Keratinocyte (primary cell): ENCODE measurements at regions not wholly inside any gene's neighbourhood (a gene's known extent, or its start where the extent isn't known, plus 50 kb on each side); places are given as distances from the start of the nearest gene placed in this dataset.
A peak's percentile ranks its signal among the peaks of the same experiment; 100 is the strongest.

ENCODE experiments used
- DNase-seq: peaks from one replicate; pipeline ENCODE4 v3.0.0-alpha.2; 2011; ENCODE audit warnings: low read depth, missing footprints, low spot score
- FAIRE-seq: peaks from 2 replicates; lab custom pipeline; 2011; peaks lifted over from hg19 to GRCh38; lab: Jason Lieb, UNC
- H2AFZ ChIP-seq: 2 replicates; pipeline ENCODE4 v1.6.0; 2012; ENCODE audit warnings: low read length, control low read depth, inconsistent platforms; ENCODE audit not compliant: control insufficient read depth
- H3K27ac ChIP-seq: 2 replicates; pipeline ENCODE4 v1.5.1; 2011; ENCODE audit warnings: low read length; ENCODE audit not compliant: control insufficient read depth, insufficient read depth
- H3K27me3 ChIP-seq: 3 replicates; pipeline ENCODE4 v1.6.0; 2011; ENCODE audit warnings: low read length; ENCODE audit not compliant: control insufficient read depth, insufficient read depth; ENCODE audit errors: extremely low read depth
- H3K36me3 ChIP-seq, 2 experiments: 2 replicates in 1 of 2; 3 replicates in 1 of 2; pipeline ENCODE4 v1.5.1; 2011; ENCODE audit warnings: low read length in 2 of 2, mild to moderate bottlenecking in 1 of 2; ENCODE audit not compliant: control insufficient read depth in 2 of 2, insufficient read depth in 2 of 2; ENCODE audit errors: extremely low read depth in 1 of 2
- H3K4me1 ChIP-seq: 3 replicates; pipeline ENCODE4 v1.5.1; 2011; ENCODE audit warnings: low read length; ENCODE audit not compliant: control insufficient read depth, insufficient read depth; ENCODE audit errors: extremely low read depth
- H3K4me2 ChIP-seq: 3 replicates; pipeline ENCODE4 v1.6.0; 2011; ENCODE audit warnings: low read depth, low read length; ENCODE audit not compliant: control insufficient read depth, insufficient read depth; ENCODE audit errors: extremely low read depth
- H3K4me3 ChIP-seq, 3 experiments: fragments of 200-600 bp in 1 of 3; sonication (generic) in 1 of 3; 2 replicates in 2 of 3; 3 replicates in 1 of 3; pipeline ENCODE4 v1.5.1; 2011 to 2016; ENCODE audit warnings: low read length in 3 of 3, mild to moderate bottlenecking in 3 of 3, control low read depth in 2 of 3, inconsistent platforms in 1 of 3, low read depth in 1 of 3, mixed read lengths in 1 of 3, mixed run types in 1 of 3, moderate library complexity in 1 of 3; ENCODE audit not compliant: control insufficient read depth in 2 of 3, insufficient read depth in 2 of 3; ENCODE audit errors: extremely low read depth in 1 of 3
- H3K79me2 ChIP-seq: 2 replicates; pipeline ENCODE4 v1.6.0; 2012; ENCODE audit warnings: low read length; ENCODE audit not compliant: control insufficient read depth, insufficient read depth
- H3K9ac ChIP-seq: 3 replicates; pipeline ENCODE4 v1.6.0; 2011; ENCODE audit warnings: low read length; ENCODE audit not compliant: control insufficient read depth, insufficient read depth; ENCODE audit errors: extremely low read depth
- H3K9me1 ChIP-seq: 3 replicates; pipeline ENCODE4 v1.6.0; 2011; ENCODE audit warnings: low read length; ENCODE audit not compliant: control insufficient read depth, insufficient read depth; ENCODE audit errors: extremely low read depth
- H3K9me3 ChIP-seq: 2 replicates; pipeline ENCODE4 v1.5.1; 2012; ENCODE audit warnings: low read depth, low read length; ENCODE audit not compliant: control insufficient read depth
- H4K20me1 ChIP-seq: 3 replicates; pipeline ENCODE4 v1.6.0; 2011; ENCODE audit warnings: low read length; ENCODE audit not compliant: control insufficient read depth, insufficient read depth; ENCODE audit errors: extremely low read depth
- EZH2 ChIP-seq: IDR thresholded peaks from one replicate; pipeline ENCODE4 v1.6.1; 2012; ENCODE audit warnings: inconsistent platforms, mild to moderate bottlenecking, low read length, moderate library complexity
- dilution Hi-C: fragments of 300-500 bp; cut with MboI; formaldehyde crosslinking; loops from one replicate; pipeline ENCODE4 v1.7.0; 2020; ENCODE audit warnings: low sequenced_read_pairs; ENCODE audit not compliant: extremely low pct_ligation_motif_present
- small RNA-seq, 3 experiments: library from RNA; depleted of rRNA; stranded (forward); fragments of <200 nt; gene quantifications; one replicate each; pipeline ENCODE3, GENCODE V24; 2012; ENCODE audit warnings: low read depth in 3 of 3, low replicate concordance in 1 of 3; ENCODE audit not compliant: insufficient read length in 3 of 3
- TF ChIP-seq, protein P1 (sequence below), 3 experiments: IDR thresholded peaks in 1 of 3; conservative IDR thresholded peaks in 1 of 3; optimal IDR thresholded peaks in 1 of 3; 2 replicates in 2 of 3; 3 replicates in 1 of 3; pipeline versions ENCODE3 to v1.5.1; 2011; ENCODE audit warnings: low read length in 3 of 3, mild to moderate bottlenecking in 3 of 3, moderate library complexity in 2 of 3, control low read depth in 1 of 3, inconsistent platforms in 1 of 3; ENCODE audit not compliant: insufficient read depth in 2 of 3; ENCODE audit errors: extremely low read depth in 1 of 3

- H2AFZ ChIP-seq, result peak overlapping the region; percentile 1
- no peaks in the 10 kb centered on the region for H3K9me3 ChIP-seq
- no peaks in the 10 kb centered on the region for H4K20me1 ChIP-seq
- DNase-seq (no peak), FAIRE-seq (no peak)
- H3K27me3 ChIP-seq, result no peaks in the 10 kb centered on the region
- no peak overlapping the region for H3K27ac ChIP-seq
- H3K4me3 ChIP-seq, result no peak overlapping the region
- no peak overlapping the region for H3K9ac ChIP-seq
- no peak overlapping the region for H3K4me2 ChIP-seq
- H3K4me1 ChIP-seq, result peaks cover 9% of the 10 kb centered on the region
- dilution Hi-C loops, result no loop called here
- no peaks in the 10 kb centered on the region for H3K9me1 ChIP-seq
- TF ChIP-seq, protein P1, sequence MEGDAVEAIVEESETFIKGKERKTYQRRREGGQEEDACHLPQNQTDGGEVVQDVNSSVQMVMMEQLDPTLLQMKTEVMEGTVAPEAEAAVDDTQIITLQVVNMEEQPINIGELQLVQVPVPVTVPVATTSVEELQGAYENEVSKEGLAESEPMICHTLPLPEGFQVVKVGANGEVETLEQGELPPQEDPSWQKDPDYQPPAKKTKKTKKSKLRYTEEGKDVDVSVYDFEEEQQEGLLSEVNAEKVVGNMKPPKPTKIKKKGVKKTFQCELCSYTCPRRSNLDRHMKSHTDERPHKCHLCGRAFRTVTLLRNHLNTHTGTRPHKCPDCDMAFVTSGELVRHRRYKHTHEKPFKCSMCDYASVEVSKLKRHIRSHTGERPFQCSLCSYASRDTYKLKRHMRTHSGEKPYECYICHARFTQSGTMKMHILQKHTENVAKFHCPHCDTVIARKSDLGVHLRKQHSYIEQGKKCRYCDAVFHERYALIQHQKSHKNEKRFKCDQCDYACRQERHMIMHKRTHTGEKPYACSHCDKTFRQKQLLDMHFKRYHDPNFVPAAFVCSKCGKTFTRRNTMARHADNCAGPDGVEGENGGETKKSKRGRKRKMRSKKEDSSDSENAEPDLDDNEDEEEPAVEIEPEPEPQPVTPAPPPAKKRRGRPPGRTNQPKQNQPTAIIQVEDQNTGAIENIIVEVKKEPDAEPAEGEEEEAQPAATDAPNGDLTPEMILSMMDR (optimal IDR thresholded peaks at IDR 0.05 in 1 of 3, IDR thresholded peaks at IDR 0.05 in 1 of 3, conservative IDR thresholded peaks at IDR 0.05 in 1 of 3; ENCODE audit: extremely low read depth in 1 of 3, insufficient read depth in 2 of 3, low read length in 3 of 3), result no peak
- H3K36me3 ChIP-seq, result no peaks in the 10 kb centered on the region
- H3K79me2 ChIP-seq, result no peaks in the 10 kb centered on the region
These were observed 819.1 kb downstream of the GRID1 start for GRCh38 chr10:85547460-85548023.

DNA sequence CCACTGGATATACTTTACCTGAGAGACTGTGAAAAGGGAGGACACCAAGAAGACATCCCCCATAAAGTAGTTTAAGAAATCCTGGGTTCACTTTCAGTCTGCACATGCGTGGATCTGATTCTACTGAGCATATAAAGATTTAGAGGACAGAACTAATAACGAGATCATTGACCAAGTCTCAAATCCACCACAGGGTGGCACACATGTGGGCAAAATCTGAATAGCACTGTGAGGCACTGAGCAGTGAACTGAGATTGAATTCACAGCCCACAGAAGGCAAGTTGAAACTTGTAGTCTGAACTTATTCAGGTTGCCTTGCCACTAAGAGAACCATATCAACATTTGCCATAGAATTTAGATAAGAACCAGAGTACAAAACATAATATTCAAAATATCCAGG lies 818.6 kb downstream of the GRID1 start:
- H3K79me2 ChIP-seq, result no peaks in the 10 kb centered on the region
- no peaks in the 10 kb centered on the region for H3K9me3 ChIP-seq
- no peaks in the 10 kb centered on the region for H4K20me1 ChIP-seq
- H3K27me3 ChIP-seq, result no peaks in the 10 kb centered on the region
- FAIRE-seq (peak; percentile 97), DNase-seq (peak; percentile 32)
- H3K4me3 ChIP-seq, result no peak overlapping the region
- H3K36me3 ChIP-seq, result no peaks in the 10 kb centered on the region
- no peak overlapping the region for H3K9ac ChIP-seq
- H3K9me1 ChIP-seq, result no peaks in the 10 kb centered on the region
- dilution Hi-C loops, result no loop called here
- no peak overlapping the region for H3K4me2 ChIP-seq
- peaks cover 5% of the 10 kb centered on the region for H3K4me1 ChIP-seq
- TF ChIP-seq, protein P1 (optimal IDR thresholded peaks at IDR 0.05 in 1 of 3, IDR thresholded peaks at IDR 0.05 in 1 of 3, conservative IDR thresholded peaks at IDR 0.05 in 1 of 3; ENCODE audit: extremely low read depth in 1 of 3, insufficient read depth in 2 of 3, low read length in 3 of 3), result peak; percentile 48 to 82 (median 63)
- no peak for TF ChIP-seq EZH2
- H2AFZ ChIP-seq, result no peak overlapping the region
- H3K27ac ChIP-seq, result no peak overlapping the region

Small RNA genes lying in the stretch of these regions (small RNA-seq; reads per million reads assigned to genes)
- gene RNU6-325P, result 0 reads per million in 3 experiments
